ENCODE measurements at regions not wholly inside any gene's neighbourhood (a gene's known extent, or its start where the extent isn't known, plus 50 kb on each side); places are given as distances from the start of the nearest gene placed in this dataset.

DNA sequence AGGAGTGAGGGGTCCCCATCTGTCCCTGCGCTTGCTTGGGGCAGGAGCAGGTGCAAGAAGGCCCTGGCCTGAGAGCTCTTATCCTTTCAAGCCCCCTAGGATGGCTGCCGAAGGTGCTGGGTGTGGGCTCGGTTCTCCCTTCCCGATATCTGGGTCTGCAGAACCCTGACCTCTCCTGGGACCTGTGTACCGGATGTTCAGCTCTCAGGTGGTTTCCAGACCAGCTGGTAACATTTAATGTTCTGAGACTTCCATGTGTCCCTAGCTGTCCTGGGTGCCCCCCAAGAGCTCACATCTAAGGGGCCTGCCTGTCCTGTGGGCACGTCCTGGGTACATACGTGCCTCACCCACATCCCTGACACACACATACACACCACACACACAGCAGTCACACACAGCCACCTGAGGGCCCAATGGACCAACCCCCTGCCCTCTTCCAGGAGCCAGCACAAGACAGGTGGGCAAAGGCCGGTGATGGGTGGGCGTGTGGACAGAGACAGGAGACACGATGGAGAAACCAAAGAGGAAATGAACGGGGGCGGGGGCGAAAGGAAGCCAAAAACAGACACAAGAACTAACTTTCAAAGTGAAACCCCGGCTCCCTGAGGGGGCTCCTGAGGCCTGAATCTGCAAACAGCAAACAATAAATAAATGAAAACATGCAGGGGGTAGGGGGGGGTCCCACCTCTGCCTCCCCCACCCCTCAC, 124.3 kb downstream of the PTPRS start:
- DNase-seq: no peak

DNA sequence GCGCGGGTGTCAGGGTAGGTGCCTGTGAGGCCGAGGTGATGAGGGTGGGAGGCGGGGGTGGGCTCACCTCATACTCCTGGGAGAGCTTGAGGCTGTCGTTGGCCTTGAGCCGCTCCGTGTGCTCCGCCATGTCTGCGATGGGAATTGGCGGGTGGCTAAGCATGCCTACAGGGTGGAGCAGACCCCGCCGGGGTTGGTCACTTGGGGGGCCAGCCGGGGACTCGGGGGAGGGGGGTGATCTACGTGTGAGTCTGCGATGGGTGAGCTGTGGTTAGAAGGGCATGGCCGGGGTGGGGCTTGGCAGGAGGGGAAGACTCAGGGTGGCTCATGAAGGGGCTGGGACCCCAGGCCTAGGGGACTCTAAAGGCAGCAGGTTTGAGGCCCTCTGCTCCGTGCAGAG, 125.2 kb downstream of the PTPRS start:
- DNase-seq: no peak

- no peak for DNase-seq
Observed at GRCh38 chr19:5214902-5215301, 125.7 kb downstream of the PTPRS start.

- no peak for DNase-seq
Observed at GRCh38 chr19:5214371-5214770, 126.2 kb downstream of the PTPRS start.

- DNase-seq: no peak
Observed at GRCh38 chr19:5213667-5214066, 126.9 kb downstream of the PTPRS start.

GRCh38 chr19:5212101-5212500, 128.5 kb downstream of the PTPRS start:
- DNase-seq: no peak

- no peak for DNase-seq
Observed at GRCh38 chr19:5211217-5211822, 129.3 kb downstream of the PTPRS start.

GRCh38 chr19:5210556-5210955, 130.1 kb downstream of the PTPRS start:
- no peak for DNase-seq

GRCh38 chr19:5207806-5208205, 132.8 kb downstream of the PTPRS start:
- DNase-seq: no peak

GRCh38 chr19:5206751-5207075, 133.9 kb downstream of the PTPRS start:
- no peak for DNase-seq

GRCh38 chr19:5205937-5206750, 134.5 kb downstream of the PTPRS start:
- DNase-seq: no peak

- DNase-seq: no peak
Observed at GRCh38 chr19:5205381-5205780, 135.2 kb downstream of the PTPRS start.

DNA sequence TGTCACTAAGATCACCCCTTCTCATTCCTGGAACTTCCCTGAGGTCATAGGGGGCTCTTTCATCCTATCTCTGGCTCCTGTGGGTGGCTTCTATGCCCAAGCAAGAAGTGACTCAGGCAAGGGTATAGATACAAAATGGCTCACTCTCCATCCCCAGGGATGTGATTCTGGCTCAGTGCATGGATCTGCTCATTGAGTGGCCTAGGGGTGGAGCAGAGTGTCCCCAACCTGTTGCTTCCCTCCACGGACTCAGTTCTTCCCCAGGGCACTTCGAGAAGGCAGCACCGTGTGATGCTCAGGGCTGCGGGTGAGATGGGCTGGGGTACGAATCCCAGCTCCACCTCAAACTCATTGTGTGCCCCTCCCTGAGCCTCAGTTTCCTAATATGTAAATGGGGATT, 136.4 kb downstream of the PTPRS start:
- no peak for DNase-seq

Measured in left hindlimb (tissue), 1 donor.